ENCODE measurements at regions not wholly inside any gene's neighbourhood (a gene's known extent, or its start where the extent isn't known, plus 50 kb on each side); places are given as distances from the start of the nearest gene placed in this dataset.

DNA sequence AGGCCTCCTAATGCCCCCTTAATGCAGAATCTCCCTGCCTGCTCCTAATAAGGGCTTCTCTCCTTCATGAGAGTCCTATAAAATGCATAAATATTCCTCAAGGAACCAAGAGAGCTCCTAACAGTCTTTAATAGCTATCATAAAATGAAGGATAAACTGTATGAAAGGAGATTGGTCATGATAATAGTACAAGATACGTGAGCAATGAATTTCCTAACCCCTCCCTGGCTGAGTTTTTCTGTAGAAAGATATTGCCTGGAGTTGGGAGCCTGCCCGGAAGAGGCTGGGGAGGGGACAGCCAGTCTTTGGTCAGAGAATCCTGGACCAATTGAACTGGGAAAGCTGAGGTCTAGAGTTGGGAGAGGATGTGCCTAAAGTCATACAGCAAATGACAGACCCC, 321.9 kb upstream of the CDH5 start:
- no peak for TF ChIP-seq POLR2A (IDR thresholded peaks at IDR 0.05)
- TF ChIP-seq, protein P1, sequence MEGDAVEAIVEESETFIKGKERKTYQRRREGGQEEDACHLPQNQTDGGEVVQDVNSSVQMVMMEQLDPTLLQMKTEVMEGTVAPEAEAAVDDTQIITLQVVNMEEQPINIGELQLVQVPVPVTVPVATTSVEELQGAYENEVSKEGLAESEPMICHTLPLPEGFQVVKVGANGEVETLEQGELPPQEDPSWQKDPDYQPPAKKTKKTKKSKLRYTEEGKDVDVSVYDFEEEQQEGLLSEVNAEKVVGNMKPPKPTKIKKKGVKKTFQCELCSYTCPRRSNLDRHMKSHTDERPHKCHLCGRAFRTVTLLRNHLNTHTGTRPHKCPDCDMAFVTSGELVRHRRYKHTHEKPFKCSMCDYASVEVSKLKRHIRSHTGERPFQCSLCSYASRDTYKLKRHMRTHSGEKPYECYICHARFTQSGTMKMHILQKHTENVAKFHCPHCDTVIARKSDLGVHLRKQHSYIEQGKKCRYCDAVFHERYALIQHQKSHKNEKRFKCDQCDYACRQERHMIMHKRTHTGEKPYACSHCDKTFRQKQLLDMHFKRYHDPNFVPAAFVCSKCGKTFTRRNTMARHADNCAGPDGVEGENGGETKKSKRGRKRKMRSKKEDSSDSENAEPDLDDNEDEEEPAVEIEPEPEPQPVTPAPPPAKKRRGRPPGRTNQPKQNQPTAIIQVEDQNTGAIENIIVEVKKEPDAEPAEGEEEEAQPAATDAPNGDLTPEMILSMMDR (IDR thresholded peaks at IDR 0.05) = no peak
